D721Med (cell line): ENCODE measurements at regions not wholly inside any gene's neighbourhood (a gene's known extent, or its start where the extent isn't known, plus 50 kb on each side); places are given as distances from the start of the nearest gene placed in this dataset.

Experiments
- DNase-seq: peaks from one replicate; pipeline ENCODE4 v3.0.0; 2011; ENCODE audit warnings: low spot score; ENCODE audit not compliant: insufficient read length
- FAIRE-seq: peaks from 2 replicates; lab custom pipeline; 2011; peaks lifted over from hg19 to GRCh38; lab: Jason Lieb, UNC
- TF ChIP-seq, protein P1 (sequence below): IDR thresholded peaks from 2 replicates; pipeline ENCODE4 v1.5.1; 2012; ENCODE audit warnings: mild to moderate bottlenecking, control low read depth; ENCODE audit not compliant: insufficient read depth; ENCODE audit errors: missing control alignments

DNA sequence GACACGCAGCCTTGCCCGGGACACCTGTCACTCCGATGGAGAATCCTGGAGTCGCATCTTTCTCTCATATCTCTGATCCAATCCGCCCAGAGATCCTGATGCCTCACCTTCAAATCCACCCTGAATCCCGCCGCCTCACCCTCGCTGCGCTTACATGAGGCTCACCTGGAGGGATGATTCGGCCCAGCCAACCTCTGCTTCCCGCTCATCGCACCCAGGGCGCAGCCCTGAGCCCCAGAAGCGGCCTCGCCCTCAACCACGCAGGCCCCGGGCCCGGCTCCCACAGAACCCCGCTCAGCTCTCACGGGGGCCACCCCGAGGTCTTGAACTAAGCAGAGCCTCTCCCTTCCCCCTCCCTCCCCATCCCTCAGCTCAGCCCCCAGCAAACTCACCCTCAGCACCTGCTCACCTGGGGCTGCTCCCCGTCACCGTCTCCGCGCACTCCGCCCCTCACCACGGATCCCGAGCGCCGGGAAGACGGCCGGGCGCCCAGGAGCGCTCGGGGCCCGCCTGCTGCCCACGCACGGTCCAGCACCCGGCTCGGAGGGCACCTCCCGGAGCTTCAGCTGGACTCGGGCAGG is 160.0 kb downstream of the NDUFA10 start:
- FAIRE-seq (no peak), DNase-seq (no peak)
- TF ChIP-seq, protein P1, sequence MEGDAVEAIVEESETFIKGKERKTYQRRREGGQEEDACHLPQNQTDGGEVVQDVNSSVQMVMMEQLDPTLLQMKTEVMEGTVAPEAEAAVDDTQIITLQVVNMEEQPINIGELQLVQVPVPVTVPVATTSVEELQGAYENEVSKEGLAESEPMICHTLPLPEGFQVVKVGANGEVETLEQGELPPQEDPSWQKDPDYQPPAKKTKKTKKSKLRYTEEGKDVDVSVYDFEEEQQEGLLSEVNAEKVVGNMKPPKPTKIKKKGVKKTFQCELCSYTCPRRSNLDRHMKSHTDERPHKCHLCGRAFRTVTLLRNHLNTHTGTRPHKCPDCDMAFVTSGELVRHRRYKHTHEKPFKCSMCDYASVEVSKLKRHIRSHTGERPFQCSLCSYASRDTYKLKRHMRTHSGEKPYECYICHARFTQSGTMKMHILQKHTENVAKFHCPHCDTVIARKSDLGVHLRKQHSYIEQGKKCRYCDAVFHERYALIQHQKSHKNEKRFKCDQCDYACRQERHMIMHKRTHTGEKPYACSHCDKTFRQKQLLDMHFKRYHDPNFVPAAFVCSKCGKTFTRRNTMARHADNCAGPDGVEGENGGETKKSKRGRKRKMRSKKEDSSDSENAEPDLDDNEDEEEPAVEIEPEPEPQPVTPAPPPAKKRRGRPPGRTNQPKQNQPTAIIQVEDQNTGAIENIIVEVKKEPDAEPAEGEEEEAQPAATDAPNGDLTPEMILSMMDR, result no peak

DNA sequence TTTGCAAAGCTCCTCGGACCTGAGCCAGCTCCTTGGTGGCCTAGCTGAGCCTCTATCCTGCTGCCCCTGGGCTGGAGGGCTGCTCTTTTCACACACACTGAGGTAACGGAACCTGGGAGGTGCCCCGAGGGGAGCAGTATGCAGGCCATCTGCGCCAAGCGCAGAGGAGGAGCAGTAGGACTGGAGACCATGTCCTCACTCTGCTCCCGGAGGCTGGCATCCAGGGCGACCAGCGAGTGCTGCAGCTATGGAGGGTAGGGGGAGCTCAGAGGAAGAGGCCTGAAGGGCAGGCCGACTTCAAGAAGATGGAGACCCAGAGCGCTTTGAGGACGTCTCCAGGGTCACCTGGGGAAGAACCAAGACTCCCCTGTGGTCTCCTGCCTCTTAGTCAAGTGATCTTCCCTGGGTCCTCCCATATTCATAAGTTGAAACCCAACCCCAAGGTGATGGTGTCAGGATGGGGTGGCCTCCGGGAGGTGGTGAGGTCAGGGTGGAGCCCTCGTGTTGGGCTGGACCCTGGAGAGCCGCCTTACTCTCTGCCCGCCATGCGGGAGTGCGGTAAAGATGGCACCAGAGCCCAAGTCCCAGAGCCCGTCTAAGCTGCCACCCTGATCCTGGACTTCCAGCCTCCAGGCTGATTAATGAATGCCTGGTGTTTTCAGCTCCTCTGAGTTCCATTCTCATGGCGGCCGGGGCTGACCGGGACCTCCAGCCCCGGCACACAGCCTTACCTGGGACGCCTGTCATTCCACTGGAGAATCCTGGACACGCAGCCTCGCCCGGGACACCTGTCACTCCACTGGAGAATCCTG is 160.7 kb downstream of the NDUFA10 start:
- TF ChIP-seq, protein P1, result no peak
- no peak for FAIRE-seq

DNA sequence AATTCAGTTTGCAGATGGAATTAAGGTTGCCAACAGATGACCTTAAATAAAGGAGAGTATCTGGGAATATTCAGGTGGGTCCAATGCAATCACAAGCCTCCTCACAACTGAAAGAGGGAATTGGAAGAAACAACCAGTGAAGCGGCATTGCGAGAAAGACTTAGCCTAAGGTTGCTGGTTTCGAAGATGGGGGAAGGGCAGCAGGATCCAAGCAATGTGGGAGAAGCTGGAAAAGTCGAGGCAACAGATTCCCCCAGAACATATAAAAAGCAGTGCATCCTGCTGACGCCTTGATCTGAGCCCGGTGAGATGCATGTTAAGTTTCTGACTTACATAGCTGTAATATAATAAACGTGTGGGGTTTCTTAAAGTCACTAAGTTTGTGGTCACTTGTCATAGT is 162.5 kb downstream of the NDUFA10 start:
- TF ChIP-seq, protein P1, result no peak
- no peak for DNase-seq
- FAIRE-seq, result no peak

More for the DNA sequence above, 160.7 kb downstream of the NDUFA10 start:
- no peak for DNase-seq

DNA sequence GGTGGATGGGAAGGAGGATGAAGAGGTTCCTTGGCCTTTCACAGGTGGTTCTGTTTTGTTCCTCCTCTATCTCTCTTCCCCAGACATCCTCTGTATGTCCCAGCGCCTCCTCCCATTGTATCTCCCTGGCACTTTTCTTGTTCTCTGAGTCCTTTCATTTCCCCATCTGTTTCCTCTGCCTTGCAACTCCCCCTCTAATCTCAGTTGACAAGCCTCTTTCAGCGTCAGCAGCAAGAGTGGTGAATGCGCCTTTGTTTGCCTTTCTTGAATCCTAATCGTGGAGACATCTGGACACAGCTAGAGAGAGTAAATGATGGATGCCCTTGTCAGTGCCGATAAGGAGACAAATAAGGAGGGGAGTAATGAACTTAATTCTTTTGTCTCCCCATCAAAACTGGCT is 167.0 kb downstream of the NDUFA10 start:
- no peak for FAIRE-seq
- TF ChIP-seq, protein P1, result no peak
- no peak for DNase-seq

DNA sequence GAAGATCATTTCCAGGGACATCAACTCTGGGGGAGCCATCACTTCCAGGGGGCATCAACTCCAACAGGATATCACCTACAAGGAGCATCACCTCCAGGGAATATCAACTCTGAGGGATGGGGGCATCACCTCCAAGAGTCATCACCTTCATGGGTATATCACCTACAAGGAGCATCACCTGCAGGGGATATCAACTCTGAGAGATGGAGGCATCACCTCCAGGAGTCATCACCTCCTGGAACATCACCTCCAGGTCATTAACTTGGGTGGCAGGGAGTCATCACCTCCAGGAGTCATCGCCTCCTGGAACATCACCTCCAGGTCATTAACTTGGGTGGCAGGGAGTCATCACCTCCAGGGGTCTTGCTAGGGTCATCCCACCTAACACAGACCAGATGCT is 167.6 kb downstream of the NDUFA10 start:
- FAIRE-seq (no peak), DNase-seq (no peak)
- TF ChIP-seq, protein P1, result no peak

DNA sequence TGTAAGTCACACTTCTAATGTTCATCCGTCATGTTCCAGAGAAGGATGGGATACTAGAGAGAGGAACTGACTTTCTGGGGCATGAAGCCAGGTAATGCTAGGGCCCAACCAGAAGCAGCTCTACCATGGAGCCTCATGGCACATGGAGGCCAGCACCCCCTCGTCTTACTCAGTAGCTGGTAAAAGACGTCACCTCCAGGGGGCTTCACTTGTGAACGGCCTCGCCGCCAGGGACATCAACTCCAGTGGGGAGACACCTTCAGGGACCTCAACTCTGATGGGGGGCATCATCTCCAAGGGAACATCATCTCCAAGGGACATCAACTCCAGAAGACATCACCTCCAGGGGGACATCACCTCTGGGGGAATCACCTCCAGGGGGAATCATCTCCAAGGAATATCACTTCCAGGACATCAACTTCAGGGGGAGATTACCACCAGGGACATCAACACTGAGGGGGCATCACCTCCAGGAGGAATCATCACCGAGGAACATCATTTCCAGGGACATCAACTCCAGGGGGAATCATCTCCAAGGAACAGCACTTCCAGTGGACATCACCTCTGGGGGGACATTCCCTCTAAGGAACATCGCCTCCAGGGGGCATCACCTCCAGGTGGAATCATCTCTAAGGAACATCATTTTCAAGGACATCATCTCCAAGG is 168.4 kb downstream of the NDUFA10 start:
- DNase-seq (no peak), FAIRE-seq (no peak)
- TF ChIP-seq, protein P1, result no peak
